Activated CD4-positive, alpha-beta T cell treated with anti-CD3 and anti-CD28 coated beads, Interleukin-2, Interleukin-4, amounts not matched to agents 100 ng/mL and 50 ng/mL, durations not matched to agents 16 hours and 8 hours (primary cell): ENCODE measurements at regions not wholly inside any gene's neighbourhood (a gene's known extent, or its start where the extent isn't known, plus 50 kb on each side); places are given as distances from the start of the nearest gene placed in this dataset.

Experiments used
- DNase-seq: peaks from one replicate; pipeline ENCODE4 v3.0.0-alpha.2; 2020; ENCODE audit warnings: low spot score

- peak; percentile 19 for DNase-seq
Measured at GRCh38 chr1:221104596-221104995, 225.4 kb downstream of the HLX start.

- DNase-seq = no peak
Measured at GRCh38 chr1:221105578-221105977, 226.3 kb downstream of the HLX start.

DNA sequence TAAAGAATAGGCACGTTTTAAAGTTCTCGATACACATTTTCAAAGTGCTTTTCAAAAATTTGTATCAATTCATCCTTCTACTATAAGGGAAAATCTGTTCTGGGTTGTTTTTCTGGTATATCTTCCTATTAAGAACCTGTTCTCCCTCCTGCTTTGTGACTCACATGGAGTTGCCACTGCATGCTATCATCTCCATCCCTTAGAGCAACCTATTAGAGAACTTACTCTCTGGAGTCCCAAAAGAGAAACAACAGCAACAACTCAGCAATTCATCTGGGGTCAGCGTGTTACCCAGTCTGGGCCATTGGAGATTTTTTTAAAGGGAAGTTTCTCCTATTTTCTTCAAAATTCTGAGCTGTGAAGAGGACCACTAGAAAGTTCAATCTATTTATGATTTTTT is 227.4 kb downstream of the HLX start:
- DNase-seq = no peak

GRCh38 chr1:221109930-221110329 is 230.7 kb downstream of the HLX start:
- no peak for DNase-seq

- DNase-seq = no peak
Measured at GRCh38 chr1:221117133-221117532, 237.9 kb downstream of the HLX start.

DNA sequence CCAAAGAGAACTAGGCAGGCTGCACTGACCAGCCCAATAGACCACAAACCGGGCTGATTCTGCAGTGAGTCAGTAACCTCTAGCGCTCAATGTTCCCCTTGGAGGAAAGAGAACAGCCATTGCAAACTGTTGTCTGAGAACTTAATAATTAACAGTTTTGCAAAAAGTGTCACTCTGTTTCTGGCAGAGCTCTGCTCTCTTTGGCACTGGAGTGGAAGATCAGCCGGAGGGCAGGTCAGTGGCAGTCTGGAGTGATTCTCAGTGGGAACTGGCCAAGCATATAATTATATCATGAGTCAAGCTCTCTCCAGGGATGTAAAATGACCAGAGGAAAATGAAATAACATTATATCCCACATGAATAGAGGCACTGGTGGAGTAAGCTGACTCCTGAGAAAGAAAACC is 238.3 kb downstream of the HLX start:
- DNase-seq = no peak

DNA sequence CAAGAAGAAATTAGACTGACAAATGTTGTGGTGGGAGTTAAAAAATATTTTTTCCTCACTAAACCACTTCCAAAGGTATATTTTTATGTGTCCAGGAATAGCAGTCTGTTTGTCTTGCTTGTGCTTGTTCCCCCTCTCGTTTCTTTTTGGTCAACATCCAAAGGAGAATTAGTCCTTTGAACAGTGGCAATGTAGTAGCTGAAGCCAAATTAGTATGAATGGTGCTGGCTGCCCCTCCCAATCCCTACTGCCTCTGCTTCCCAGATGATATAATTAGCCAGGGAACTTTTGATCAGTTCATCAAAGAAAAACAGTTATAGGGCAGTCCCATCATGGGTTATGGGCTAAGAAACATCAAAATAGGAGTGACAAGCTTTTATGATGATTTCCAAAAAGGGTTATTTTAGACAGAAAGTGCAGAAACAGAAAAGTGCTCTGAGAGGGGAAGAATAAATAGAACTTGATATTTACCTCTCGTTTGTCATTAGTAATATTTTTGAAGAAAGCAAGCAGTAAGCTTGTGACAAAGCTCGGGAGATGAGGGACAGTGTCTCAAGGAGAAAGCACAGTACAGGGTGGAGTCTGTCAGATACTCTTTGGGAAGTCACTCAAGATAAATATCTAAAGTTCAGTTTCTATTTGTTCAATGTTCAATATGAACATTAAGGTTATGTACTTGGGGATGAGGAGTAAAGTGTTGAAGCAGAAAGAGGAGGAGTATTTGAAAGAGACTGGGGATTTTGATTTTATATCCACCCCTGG is 239.1 kb downstream of the HLX start:
- no peak for DNase-seq

GRCh38 chr1:221118938-221119320 is 239.7 kb downstream of the HLX start:
- DNase-seq = no peak

GRCh38 chr1:221122501-221122900 is 243.3 kb downstream of the HLX start:
- no peak for DNase-seq

DNA sequence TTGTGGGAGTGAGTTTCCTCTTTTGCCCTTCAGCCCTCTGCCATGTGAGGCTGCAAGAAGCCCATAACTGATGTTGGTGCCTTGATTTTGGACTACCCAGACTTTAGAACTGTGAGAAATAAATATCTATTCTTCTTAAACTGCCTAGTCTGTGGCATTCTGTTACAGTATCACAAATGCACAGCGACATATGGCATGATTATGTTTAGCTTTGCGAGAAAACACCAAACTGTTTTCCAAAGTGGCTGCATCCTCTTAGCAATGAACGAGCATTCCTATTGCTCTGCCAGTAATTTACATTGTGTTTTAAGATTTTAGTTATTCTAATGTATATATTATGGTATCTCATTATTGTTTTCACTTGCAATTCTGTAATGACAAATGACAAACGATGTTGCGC is 246.7 kb downstream of the HLX start:
- no peak for DNase-seq

DNA sequence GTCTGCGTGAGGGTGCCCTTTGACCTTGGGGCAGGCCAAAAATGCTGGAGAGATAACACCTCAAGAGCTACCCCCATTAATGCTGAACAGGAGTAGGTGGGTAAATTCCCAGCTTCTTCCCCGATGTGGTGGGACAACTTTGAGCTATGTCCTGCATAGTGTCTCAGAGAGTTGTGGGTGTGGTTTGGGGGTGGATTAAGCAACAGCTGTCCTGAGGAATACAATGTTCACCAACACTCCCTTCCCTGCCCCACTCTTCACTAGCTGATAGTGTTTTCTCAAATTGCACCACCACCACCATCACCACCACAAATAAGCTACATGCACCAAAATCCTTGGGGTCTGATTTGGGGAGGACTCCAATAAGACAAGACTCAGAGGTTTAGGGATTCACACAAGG is 258.4 kb downstream of the HLX start:
- no peak for DNase-seq

DNA sequence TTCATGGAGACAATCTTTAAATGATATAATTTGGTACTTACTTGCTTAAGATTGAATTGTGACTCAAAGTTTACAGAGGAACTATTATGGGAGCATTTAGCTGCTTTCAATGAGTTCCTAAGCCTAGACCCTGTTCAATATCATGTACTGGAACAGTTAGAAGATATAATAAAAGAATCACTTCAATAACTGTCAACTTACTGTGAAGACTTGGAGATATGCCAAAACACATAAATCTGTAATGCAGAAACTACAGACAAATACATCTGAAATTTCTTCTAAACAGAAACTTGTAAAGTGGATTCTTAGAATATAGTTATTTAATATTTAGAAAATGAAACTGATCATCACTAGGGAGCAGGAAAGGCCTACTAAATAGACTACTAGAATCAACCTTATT is 259.3 kb downstream of the HLX start:
- no peak for DNase-seq

- no peak for DNase-seq
Measured at GRCh38 chr1:221139991-221140390, 260.7 kb downstream of the HLX start.

DNA sequence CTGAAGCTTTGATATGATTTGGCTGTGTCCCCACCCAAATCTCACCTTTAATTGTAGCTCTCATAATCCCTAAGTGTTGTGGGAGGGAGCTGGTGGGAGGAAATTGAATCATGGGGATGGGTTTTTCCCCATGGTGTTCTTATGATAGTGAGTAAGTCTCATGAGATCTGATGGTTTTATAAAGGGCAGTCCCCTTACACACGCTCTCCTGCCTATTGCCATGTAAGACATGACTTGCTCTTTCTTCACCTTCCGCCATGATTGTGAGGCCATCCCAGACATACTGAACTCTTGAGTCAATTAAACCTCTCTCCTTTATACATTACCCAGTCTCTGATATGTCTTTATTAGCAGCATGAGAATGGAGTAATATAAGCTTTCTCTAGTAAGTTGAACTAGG is 261.9 kb downstream of the HLX start:
- DNase-seq = no peak

GRCh38 chr1:221141606-221142285 is 262.5 kb downstream of the HLX start:
- DNase-seq = no peak

- no peak for DNase-seq
Measured at GRCh38 chr1:221148660-221149059, 269.4 kb downstream of the HLX start.

GRCh38 chr1:221149111-221149510 is 269.9 kb downstream of the HLX start:
- no peak for DNase-seq

- no peak for DNase-seq
Measured at GRCh38 chr1:221149555-221150075, 270.4 kb downstream of the HLX start.

DNA sequence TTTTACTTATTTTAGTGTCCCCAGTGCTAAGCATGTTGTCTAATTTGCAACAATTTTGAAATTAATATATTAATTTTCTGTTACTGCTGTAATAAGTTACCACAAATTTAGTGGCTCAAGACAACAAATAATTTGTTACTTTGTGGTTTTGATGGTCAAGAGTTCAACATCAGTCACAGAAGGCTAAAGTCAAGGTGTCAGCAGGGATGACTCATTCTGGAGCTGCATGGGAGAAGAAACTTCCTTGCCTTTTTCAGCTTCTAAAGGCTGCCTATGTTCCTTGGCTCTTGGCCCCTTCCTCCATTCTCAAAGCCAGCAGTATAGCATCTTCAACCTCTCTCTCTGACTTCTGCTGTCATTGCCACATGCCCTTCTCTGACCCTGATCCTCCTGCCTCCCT is 271.8 kb downstream of the HLX start:
- DNase-seq = no peak

DNA sequence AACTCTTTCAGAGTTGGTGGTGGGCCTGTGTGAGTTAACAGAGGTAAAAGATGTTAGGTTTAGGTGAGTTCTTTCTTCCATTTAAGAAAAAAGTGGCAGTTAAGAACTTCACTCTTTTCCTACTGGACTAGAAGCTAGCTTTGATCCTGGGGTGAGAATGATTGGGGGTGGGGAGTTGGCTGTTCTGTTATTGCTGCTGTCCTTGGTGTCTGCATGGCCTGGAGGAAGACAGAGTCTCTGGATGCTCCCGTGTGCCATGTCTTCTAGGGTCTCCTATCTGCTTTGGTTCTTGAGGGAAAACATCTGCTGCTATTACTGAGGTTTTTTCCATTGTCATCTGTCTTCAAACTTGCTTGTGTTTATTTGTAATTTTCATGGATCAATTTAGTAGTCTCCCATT is 275.7 kb downstream of the HLX start:
- DNase-seq = no peak

DNA sequence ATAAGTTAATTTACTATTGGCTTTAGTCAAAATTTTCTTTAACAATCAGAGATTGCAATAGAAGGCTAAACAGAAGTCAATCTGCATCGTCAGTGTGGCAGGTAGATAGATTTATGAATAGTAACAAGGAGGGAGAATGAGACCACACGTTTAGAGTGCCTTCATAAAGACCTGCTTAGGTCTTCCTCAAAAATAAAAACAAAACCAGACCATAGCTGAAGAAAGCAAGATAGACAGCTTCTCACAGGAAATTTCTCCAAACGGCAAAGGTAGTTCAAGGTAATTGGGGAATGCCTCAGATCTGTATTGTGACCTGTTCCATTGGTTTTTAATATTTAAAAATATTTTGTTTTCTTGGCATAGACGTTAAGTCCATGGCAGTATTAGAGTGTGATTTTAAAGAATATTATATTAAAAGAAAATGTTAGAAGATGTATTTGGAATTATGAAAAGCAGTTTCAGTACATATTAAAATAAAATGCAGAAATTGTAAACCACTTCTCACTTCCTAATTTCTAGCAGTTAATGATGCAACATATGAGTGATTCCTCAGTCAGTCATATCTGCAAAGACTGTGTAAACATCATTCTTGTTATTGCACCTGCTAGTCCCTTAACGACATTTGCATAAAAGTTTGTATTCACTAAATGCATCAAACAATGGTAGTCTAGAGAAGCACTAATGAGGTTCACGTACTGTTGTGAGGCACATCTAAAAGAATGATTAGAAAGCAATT is 278.0 kb downstream of the HLX start:
- DNase-seq = no peak

DNA sequence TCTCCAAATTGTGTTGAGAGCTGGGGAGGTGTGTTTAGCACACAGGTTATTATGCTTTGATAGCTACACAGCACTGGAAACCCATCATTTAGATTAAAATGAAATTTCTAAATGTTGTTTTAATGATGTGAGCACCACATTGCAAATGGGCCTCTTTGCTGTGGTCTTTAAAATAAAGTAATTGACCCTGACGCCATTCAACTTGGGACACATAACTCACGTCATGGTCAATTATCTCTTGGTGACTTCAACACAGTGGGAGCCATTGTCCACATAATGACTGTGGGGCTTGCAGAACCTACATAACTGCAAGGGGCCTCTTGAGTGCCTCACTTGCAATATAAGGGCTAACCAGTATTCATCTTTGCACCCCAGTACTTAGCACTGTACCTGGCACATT is 280.4 kb downstream of the HLX start:
- no peak for DNase-seq

GRCh38 chr1:221161571-221162041 is 282.4 kb downstream of the HLX start:
- no peak for DNase-seq
